HL-60/S4 treated with retinoic acid at 250 ng/mL for 4 days and 3 days (cell line): ENCODE measurements at regions not wholly inside any gene's neighbourhood (a gene's known extent, or its start where the extent isn't known, plus 50 kb on each side); places are given as distances from the start of the nearest gene placed in this dataset.

Experiments
- in situ Hi-C: fragments of 300-500 bp; cut with MboI; formaldehyde crosslinking; loops from 2 replicates; pipeline ENCODE4 v1.7.0; 2022; ENCODE audit warnings: low sequenced_read_pairs

DNA sequence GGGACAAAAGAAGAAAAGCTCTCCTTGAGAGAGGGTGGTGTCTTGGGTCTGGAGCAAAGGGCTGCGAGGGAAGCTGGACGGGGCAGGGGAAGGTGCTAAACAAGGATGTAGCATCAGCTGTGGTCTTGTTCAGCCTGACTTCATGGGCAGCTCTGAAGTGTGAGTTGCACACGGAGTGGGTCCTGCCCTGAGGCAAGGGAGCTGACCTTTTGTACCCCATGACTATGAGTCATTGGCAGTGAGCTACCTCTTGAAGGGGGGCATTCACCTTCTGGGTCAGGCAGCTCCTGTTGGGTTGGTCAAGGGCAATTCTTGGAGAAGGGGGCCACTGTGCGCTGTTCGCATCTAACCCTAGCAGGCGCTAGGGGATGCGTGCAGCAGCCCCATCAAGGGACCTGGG, 151.8 kb downstream of the SMIM20 start:
- in situ Hi-C loops, result no loop called here

DNA sequence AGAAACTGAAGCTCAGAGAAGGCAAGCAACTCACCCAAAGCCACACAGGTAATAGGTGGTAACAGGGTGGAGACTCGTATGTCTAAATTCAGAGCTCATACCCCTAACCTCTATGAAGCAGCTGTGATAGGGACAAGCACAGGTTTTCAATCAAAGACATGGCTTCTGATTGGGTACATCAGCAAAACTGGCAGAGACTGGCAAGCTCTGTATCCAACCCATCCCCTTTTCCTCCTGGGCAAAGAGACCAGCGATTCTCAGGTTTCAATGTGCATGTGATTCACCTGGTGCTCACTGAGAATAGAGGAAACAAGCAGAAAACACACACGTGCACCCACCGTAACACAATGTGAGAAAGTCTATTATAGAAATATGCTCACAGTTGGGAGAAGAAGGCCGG, 153.0 kb downstream of the SMIM20 start:
- in situ Hi-C loops, result no loop called here

DNA sequence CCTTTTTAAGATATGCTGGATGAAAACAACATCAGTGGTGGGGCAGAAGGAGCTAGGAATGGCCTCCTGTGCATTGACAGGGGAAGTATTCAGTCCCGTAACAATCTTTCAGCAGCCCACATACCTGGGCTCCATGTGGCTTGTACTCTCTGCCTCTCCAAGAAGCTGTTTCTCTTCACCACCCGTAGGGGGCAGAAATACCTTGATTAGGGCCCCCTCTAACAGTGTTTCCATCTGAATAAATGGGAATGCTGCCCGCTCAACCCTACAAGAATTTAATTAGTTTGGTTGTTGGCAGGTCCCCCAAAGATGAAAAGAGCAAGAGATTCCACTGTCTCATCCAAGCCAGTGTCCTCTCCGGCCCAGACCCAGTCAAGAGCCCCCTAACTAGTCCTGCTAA, 155.2 kb downstream of the SMIM20 start:
- in situ Hi-C loops, result no loop called here

DNA sequence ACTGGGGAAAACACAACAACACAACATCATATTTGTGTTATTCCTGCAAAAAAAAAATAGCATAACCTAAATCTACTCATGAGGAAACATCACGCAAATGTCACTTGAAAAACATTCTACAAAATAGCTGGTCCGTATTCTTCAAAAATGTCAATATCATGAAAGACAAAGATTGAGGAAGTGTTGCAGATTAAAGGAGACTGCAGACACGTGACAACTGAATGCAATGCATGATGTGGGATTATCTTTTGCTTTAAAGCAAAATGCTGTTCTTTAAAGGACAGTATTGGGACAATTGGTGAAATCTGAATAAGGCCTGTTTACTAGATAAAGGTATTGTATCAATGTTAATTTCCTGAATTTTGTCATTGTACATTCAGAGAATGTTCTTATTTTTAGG, 157.7 kb downstream of the SMIM20 start:
- in situ Hi-C loops, result loop anchor here (10.0 kb wide), 1 partner anchor 333 kb away; no protein-coding TSS in a partner anchor

DNA sequence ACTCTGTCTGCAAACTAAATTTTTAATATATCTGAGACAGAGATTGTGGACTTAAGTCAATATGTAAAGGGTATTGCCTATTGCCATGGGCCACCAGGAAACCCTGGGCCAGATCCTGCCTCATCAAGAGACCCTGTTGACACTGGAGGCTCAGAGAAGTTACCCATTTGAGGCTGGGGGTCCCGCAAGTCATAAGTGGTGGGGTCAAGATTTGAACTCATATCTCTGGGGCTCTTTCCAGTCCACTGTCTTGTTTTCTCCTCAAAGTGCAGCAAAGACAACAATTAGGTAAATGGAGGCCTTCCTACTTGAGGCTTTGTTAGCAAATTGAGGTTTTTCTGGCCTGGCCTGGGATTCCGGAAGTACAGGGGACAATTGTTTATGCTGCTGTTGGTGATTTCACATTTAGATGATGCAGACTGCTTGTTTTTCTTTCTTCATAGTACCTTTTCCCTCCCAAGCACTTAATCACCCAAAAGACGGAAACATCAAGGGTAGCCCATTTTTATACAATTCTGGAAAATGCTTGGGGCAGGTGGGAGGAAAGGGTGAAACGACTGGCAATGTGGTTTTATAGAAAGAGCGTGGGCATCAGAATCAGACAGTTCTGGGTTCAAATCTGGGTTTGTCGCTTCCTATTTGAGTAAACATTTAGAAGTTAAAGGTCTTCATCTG, 160.0 kb downstream of the SMIM20 start:
- in situ Hi-C loops, result loop anchor here (10.0 kb wide), 1 partner anchor 331 kb away; no protein-coding TSS in a partner anchor

DNA sequence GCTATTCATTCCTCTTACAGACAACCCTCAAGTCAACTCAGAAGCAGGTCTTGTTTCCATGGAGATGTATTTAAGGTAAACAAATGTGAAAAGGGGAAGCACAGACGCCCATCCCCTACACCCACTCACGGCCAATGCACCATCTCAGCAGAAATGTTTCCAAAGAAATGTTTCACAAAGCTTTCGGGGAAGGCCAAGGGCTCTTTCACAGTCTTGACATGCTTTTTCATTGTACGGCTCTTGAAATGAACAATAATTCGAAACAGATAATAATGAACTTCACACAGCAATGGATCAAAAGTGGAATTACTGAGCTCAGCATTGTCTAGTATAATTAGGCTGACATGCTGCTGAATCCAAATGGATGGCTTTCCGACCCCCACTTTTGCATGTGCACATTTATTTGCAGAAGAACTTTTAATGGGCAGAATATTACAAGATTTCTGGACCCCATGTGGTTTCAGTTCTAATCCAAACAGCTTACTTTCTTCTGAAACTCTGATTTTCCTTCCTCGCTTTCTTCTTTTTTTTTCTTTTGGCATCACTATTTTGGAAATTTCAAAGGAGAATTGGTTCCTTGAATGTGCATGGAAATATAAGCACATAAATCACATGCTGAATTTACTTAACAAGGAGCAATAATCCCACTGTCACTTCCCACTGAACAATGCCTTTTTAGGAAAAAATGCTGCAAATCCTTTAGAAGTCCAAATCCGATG, 160.9 kb downstream of the SMIM20 start:
- in situ Hi-C loops, result loop anchor here (10.0 kb wide), 1 partner anchor 330 kb away; no protein-coding TSS in a partner anchor

DNA sequence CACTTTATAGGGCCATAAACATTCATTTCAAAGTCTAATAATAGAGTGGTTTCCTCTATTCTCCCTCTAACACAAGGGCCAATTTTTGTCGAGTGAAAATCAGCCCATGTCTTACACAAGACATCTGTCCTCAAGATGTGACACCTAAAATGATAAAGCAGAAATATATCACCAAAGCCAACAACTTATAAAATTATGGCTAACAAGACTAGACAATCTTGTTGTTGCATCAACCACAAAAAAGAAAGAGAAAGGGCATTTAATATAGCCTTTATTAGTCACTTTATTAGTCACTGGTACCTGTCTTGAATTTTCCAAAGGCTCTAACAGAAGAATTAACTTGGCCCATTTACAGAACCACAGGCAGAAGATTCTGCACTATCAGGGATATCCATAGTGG, 161.6 kb downstream of the SMIM20 start:
- in situ Hi-C loops, result loop anchor here (10.0 kb wide), 1 partner anchor 329 kb away; no protein-coding TSS in a partner anchor

DNA sequence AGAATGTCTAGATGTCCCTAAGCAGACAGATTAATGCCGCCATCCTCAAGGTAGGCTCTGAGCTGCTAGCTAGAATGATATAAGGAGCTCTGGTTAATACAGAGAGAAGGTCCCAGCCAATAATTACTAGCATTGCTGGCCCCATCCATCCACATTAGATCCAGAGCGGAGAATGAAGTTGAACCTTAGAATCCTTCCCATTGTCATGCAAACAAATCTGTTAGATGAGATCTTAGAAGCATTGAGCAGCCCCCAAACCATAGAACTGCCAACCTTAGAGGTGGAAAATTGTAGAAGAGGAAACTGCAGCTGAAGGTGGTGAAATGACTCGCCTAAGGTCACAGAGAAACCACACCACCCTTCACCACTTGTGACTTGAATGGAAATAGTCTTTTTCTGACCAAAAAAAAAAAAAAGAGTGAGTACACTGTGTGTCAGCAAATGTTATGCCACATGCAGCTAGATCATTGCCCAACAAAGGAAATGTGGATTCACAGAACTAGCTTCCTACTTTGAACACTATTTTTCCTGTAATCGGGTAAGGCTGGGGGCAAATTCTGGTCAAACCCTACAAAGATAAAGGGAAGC, 162.1 kb downstream of the SMIM20 start:
- in situ Hi-C loops, result loop anchor here (10.0 kb wide), 1 partner anchor 329 kb away; no protein-coding TSS in a partner anchor

DNA sequence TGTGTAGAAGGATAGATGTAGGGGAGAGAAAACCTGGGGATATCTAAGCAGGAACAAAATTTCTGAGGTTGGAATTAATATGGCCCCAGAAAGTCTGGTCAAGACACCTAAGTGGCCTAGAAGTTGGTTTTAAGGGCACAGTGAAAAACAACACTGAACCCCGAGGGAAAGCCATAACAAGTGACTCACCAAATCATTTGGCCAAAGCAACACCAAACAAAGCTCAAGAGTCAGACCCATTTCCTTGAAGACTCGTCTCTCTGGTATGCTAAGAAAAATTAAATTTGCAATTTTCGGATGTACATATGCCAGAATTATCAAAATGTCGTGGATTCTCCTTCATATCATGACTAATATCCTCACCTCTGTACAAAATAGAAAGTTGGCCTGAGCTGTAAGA, 162.9 kb downstream of the SMIM20 start:
- in situ Hi-C loops, result loop anchor here (10.0 kb wide), 1 partner anchor 328 kb away; no protein-coding TSS in a partner anchor

DNA sequence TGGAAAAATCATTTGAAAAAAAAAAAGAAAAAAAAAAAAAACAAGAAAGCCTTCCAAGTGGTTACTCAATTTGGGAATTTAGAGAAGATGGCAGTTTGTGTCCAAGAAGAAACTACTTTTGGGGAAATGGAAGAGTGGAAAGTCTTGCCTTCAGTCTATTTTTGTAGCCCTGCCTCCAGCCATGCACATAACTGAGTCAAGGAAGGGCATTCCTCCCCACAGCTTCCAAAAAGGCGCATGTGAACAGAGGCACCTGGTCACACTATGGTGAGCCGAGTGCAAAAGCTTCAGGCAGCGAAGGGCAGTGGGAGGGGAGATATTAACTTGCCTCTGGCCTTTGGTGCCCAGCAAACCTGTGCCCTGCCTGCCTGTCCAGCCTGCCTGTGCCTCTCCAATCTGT, 163.7 kb downstream of the SMIM20 start:
- in situ Hi-C loops, result loop anchor here (10.0 kb wide), 1 partner anchor 327 kb away; no protein-coding TSS in a partner anchor

DNA sequence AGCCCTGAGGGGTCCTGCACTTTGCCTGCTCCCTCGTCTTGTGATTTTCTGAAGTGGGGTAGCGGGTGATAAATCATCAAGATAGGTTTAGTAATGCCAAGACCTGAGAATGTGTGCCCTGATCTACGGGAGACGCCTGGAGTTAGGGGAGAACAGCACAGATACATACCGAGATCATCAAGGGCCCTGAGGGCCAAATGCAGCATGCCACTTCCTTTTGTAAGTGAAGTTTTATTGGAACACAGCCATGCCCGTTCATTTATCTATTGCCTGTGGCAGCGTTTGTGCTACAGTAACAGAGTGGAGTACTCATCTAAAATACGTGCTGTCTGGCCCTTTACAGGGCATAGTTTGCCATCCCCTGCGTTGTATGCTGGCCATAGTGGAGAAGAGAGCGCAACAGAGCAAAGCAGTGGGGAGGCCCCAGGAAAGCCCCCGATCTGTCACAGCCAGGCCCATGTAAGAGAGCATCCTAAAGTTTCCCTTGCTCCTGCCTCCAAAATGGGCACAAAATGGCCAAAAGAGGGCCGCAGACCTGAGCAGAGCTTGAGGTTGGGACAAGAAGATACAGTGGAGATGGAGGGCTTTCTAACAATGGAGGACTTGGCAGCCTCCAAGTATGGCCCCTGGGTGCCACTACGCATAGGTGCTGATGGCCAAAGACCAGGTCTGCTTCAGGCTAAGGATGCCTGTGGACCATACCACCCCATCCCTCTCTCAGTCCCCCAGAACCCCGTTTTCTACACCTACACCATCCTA, 167.0 kb downstream of the SMIM20 start:
- in situ Hi-C loops, result loop anchor here (10.0 kb wide), 1 partner anchor 234 kb away; no protein-coding TSS in a partner anchor

DNA sequence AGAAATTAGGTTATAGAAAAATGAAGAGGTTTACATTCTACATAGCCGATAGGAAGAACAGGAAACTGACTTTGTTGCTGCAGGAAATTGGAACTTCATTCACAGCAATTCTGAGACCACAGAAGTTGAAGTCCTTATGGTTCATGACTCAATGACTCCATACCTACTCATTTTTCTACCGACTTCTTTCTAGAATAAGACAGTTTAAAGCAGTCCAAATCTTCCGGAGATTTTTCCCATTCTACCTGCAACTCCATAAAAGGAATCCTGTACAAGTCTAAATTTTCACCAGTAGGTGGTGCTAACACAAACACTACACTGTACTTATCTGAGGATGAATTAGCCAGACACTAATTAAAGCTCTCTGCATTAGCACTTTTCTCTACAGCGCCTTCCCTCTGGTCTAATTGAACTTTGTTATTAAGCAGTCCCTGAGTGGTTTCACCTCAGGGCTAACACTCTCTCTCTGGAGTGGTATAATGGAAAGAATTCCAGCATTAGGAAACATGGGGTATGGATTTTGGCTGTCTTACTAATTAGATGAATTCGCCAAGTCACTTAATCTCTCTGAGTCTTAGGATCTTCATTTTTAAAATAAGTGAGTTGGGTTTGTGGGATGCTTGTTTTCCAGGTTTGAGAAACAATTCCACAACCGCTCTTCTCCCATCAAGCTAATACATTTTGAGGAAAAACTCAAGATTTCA, 167.9 kb downstream of the SMIM20 start:
- in situ Hi-C loops, result loop anchor here (10.0 kb wide), 1 partner anchor 233 kb away; no protein-coding TSS in a partner anchor

DNA sequence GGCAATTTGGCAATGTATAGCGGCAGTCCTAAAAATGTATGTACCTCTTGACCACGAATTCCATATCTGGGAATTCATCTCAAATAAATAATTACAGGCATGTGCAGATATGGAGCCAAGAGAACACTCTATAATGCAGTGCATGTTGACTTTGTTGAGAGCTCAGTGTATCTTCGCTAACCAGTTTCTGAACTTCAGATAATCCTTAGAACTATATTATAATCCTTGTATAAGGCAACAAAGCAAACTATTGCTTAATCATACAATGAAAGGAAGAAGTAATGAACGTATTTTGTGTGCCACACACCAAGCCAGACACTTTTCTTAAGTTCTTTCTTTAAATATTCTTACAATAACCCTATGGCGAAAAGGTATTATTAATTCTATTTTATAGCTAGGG, 168.5 kb downstream of the SMIM20 start:
- in situ Hi-C loops, result loop anchor here (10.0 kb wide), 1 partner anchor 232 kb away; no protein-coding TSS in a partner anchor

DNA sequence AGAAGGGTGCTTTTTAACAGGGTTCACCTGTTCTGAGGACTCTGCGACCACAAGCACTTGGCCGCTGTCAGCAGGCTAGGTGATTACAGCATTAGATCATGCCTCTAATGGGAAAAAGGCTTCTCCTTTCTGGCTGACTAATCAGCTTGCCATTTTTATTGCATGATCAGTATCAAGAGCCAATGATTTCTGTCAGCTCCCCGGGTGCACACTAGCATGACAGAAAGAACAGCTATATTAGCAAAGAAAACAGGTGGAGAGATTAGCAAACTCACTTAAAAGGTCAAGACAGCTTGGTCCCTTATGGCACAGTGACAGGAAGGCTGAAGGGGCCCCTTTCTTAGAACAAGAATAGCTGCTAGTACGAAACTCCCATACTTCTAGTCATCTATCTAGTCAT, 170.0 kb downstream of the SMIM20 start:
- in situ Hi-C loops, result loop anchor here (10.0 kb wide), 1 partner anchor 231 kb away; no protein-coding TSS in a partner anchor

DNA sequence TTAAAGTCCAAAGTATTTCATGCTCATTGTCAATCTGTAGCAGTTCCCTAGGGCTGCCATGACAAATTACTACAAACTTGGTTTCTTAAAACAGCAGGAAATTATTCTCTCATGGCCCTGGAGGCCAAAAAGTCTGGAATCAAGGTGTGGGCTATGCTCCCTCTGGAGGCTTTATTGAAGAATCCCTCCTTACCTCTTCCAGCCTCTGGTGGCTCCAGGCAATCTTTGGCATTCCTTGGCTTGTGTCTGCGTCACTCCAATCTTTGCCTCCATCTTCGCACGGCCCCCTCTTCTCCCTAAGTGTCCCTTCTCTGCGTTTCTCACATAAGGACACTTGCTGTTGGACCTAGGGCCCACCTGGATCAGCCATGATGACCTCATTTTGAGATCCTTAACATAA, 170.4 kb downstream of the SMIM20 start:
- in situ Hi-C loops, result loop anchor here (10.0 kb wide), 1 partner anchor 230 kb away; no protein-coding TSS in a partner anchor

DNA sequence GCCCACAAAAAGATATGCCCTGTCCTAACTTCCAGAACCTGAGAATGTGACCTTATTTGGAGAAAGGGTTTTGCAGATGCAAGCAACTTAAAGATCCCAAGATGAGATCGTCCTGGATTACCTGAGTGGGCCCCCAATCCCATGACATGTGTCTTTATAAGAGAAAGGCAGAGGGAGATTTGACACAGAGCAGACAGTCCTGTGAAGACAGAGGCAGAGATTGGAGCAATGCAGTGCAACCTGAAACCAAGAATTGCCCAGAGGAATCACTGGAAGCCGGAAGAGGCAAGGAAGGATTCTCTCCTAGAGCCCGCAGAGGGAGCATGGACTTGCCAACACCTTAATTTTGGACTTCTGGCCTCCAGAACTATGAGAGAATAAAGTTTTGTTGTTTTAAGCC, 171.5 kb downstream of the SMIM20 start:
- in situ Hi-C loops, result loop anchor here (10.0 kb wide), 1 partner anchor 229 kb away; no protein-coding TSS in a partner anchor

DNA sequence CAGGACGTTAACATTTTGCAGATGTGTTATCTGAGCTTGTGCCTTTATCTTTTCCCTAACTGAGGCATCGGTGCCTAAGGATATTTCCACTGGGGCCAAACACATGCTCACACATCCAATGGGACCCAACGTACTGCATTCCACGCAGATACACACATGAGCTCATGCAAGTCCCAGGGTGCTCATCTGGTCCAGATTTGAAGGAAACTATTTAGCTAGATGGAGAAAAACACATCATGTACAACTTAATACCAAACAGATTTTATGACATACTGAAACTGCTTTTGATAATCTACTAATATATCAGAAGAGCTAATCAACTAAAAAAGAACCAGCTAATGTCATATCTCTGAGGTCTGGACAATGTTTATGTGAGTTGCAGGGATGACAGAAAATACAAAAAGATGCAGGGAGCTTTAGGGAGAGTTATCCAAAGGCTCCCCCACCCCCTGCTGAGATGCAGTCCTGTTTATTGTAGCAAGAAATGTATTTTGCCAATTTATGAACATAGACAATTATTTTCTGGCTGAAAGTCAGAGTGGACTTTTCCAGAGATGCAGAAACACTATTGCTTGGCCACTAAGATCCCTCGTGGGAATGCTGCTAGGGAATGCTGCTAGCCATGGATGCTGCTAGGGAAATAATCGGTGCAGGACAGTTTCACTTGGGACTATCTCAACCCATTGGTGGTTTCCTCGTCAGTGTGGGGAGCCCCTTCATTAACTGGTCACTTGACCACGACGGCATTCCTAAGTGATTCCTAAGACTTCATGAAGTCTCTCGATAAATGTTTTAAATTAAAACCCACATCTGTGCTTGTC, 172.8 kb downstream of the SMIM20 start:
- in situ Hi-C loops, result loop anchor here (10.0 kb wide), 1 partner anchor 228 kb away; no protein-coding TSS in a partner anchor

DNA sequence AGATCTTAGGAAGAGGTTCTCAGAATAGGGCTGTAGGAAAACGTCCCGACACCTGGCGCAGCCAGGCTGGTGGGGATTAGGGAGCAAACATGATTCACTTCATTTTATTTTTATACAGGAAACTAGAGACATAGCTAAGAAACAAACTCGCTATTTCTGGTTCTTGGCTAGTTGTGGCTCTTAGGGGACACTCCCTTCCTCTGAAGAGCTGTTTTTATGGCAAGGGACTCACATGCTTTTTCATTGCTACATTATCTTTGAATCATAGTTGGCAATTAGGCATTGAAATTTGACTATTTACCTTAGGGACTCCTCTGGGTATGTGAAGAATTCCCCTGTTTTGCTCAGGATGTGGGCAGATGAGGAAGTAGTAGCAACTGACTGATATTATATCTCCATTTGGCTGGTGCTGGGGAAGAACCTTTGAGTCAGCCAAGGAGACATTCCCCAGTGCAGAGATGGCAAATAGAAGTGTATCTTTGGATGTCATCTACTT, 174.5 kb downstream of the SMIM20 start:
- in situ Hi-C loops, result loop anchor here (10.0 kb wide), 1 partner anchor 226 kb away; no protein-coding TSS in a partner anchor

DNA sequence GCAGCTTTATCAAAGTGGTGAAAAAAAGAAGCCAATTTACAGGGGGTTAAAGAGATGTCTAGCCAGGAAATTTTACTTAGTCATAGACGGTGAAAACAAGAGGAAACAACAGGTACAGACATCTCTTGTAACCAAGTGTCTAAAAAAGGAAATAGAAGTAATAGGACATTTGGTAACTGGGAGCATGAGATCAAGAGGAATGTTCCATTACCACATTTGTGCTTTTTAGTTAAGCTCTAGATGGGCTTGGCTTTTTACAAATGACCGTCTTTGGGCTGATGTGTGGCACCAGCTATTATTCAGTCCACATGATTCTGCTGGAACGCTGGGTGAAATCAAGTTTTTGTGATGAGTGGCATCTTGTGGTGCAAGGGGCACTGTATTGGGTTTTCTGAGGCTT, 179.5 kb downstream of the SMIM20 start:
- in situ Hi-C loops, result no loop called here
